ENCODE measurements at regions not wholly inside any gene's neighbourhood (a gene's known extent, or its start where the extent isn't known, plus 50 kb on each side); places are given as distances from the start of the nearest gene placed in this dataset.

DNA sequence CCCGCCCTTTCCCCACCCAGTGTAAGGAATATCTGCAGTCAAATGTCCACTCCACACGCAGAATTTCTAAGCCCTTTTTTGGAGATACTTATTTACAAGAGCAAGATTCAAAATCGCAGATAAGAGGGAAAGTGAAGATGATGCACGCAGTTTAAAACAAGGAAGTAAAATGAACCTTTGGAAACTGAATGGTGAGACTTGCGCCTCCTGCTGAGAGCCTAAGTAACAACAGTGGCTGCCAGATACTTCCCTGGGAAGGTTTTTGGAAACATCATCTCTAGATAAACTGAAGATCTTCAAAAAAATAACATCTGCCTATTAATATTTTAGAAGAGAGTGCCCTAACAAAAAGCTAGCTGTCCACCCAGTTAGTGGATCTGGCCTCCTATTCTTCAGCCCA is 963.1 kb upstream of the FAT3 start:
- FAIRE-seq (no peak), DNase-seq (ENCODE audit: low read depth, low spot score) (no peak)
- CTCF ChIA-PET, result no interaction called here
- dilution Hi-C loops (cut with MboI; ENCODE audit: extremely low pct_ligation_motif_present, low sequenced_read_pairs) (no loop called here), intact Hi-C loops (cut with micrococcal nuclease) (no loop called here)
- Histone ChIP-seq H3K9me3 (replicated peaks; ENCODE audit: control insufficient read depth, insufficient read depth, low read length) (no peaks in the 10 kb centered on the region), H2AFZ (ENCODE audit: low read depth, low read length) (no peak overlapping the region), H3K27ac (ENCODE audit: insufficient read depth, low read depth, low read length) (no peak overlapping the region), H3K79me2 (ENCODE audit: control insufficient read depth, insufficient read depth, low read length) (no peaks in the 10 kb centered on the region), H3K4me2 (ENCODE audit: insufficient read depth, low read length) (no peak overlapping the region), H3K36me3 (ENCODE audit: control insufficient read depth in 2 of 2, extremely low read depth in 1 of 2, insufficient read depth in 2 of 2, low read length in 2 of 2) (no peaks in the 10 kb centered on the region), H4K20me1 (replicated peaks; ENCODE audit: control insufficient read depth, extremely low read depth, insufficient read depth, low read length) (no peaks in the 10 kb centered on the region), H3K4me1 (ENCODE audit: control insufficient read depth, extremely low read depth, insufficient read depth, low read length) (no peaks in the 10 kb centered on the region), H3K9me1 (replicated peaks; ENCODE audit: control insufficient read depth, extremely low read depth, insufficient read depth, low read length) (no peaks in the 10 kb centered on the region), H3K27me3 (ENCODE audit: control insufficient read depth in 2 of 2, insufficient read depth in 2 of 2, low read length in 2 of 2) (no peaks in the 10 kb centered on the region), H3K9ac (replicated peaks; ENCODE audit: extremely low read depth, insufficient read depth, low read length) (no peak overlapping the region), H3K4me3 (replicated peaks in 1 of 3; ENCODE audit: insufficient read depth in 1 of 3, low read depth in 1 of 3, low read length in 3 of 3) (no peak overlapping the region)
- TF ChIP-seq, protein P1, sequence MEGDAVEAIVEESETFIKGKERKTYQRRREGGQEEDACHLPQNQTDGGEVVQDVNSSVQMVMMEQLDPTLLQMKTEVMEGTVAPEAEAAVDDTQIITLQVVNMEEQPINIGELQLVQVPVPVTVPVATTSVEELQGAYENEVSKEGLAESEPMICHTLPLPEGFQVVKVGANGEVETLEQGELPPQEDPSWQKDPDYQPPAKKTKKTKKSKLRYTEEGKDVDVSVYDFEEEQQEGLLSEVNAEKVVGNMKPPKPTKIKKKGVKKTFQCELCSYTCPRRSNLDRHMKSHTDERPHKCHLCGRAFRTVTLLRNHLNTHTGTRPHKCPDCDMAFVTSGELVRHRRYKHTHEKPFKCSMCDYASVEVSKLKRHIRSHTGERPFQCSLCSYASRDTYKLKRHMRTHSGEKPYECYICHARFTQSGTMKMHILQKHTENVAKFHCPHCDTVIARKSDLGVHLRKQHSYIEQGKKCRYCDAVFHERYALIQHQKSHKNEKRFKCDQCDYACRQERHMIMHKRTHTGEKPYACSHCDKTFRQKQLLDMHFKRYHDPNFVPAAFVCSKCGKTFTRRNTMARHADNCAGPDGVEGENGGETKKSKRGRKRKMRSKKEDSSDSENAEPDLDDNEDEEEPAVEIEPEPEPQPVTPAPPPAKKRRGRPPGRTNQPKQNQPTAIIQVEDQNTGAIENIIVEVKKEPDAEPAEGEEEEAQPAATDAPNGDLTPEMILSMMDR (IDR thresholded peaks at IDR 0.05; ENCODE audit: extremely low read depth in 1 of 2, insufficient read depth in 1 of 2, low read depth in 1 of 2, low read length in 2 of 2), result no peak
- no TSS peak for BruUV-seq (replicated peaks)
- POLR2A ChIA-PET, result no interaction called here

DNA sequence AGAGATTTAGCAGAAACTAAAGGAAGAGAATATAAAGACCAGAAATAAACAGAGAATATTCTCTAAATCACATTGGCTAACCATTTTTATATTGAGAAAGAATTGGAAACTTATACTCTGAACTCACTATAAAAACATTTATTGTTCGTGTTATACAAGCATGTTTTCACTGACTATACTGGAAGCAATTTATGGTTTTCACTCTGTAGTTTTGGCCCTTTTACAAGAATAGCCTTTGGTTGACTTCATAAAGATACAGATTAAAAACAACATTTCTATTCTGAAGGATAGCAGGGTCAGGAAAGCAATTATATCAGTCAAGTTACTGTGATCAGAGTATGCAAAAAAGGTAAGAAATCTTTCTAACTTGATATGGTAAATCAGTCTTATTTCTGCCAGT is 965.7 kb upstream of the FAT3 start:
- no peak for TF ChIP-seq JUN (IDR thresholded peaks at IDR 0.05; ENCODE audit: borderline replicate concordance, insufficient read depth, insufficient read length, low read depth)
- TF ChIP-seq, protein P2, sequence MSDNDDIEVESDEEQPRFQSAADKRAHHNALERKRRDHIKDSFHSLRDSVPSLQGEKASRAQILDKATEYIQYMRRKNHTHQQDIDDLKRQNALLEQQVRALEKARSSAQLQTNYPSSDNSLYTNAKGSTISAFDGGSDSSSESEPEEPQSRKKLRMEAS (IDR thresholded peaks at IDR 0.05; ENCODE audit: insufficient read depth, insufficient read length), result no peak
- TF ChIP-seq POLR2AphosphoS5 (IDR thresholded peaks at IDR 0.05; ENCODE audit: insufficient read depth, low read depth, low read length), result no peak
- TF ChIP-seq EZH2 (IDR thresholded peaks at IDR 0.05; ENCODE audit: borderline replicate concordance, low read depth, low read length, severe bottlenecking), result no peak
- TF ChIP-seq FOS (IDR thresholded peaks at IDR 0.05; ENCODE audit: borderline replicate concordance, insufficient read depth, low read length), result no peak
- no peak for TF ChIP-seq GATA2 (IDR thresholded peaks at IDR 0.05; ENCODE audit: insufficient read depth, insufficient read length, low read depth, low read length)
- TF ChIP-seq, protein P1 (IDR thresholded peaks at IDR 0.05; ENCODE audit: extremely low read depth in 1 of 2, insufficient read depth in 1 of 2, low read depth in 1 of 2, low read length in 2 of 2), result no peak
- TF ChIP-seq POLR2A (IDR thresholded peaks at IDR 0.05; ENCODE audit: low read depth, low read length), result no peak
- TF ChIP-seq MYC (IDR thresholded peaks at IDR 0.05; ENCODE audit: low read depth, low read length), result no peak
- dilution Hi-C loops (cut with MboI; ENCODE audit: extremely low pct_ligation_motif_present, low sequenced_read_pairs) (no loop called here), intact Hi-C loops (cut with micrococcal nuclease) (no loop called here)
- no peaks in the 10 kb centered on the region for H4K20me1 ChIP-seq (replicated peaks; ENCODE audit: control insufficient read depth, extremely low read depth, insufficient read depth, low read length)
- BruUV-seq (replicated peaks), result no TSS peak
- no peak overlapping the region for H3K9ac ChIP-seq (replicated peaks; ENCODE audit: extremely low read depth, insufficient read depth, low read length)
- DNase-seq (ENCODE audit: low read depth, low spot score) (no peak), FAIRE-seq (no peak)
- no peaks in the 10 kb centered on the region for H3K9me3 ChIP-seq (replicated peaks; ENCODE audit: control insufficient read depth, insufficient read depth, low read length)
- no peak overlapping the region for H3K27ac ChIP-seq (ENCODE audit: insufficient read depth, low read depth, low read length)
- H3K4me2 ChIP-seq (ENCODE audit: insufficient read depth, low read length), result no peak overlapping the region
- H2AFZ ChIP-seq (ENCODE audit: low read depth, low read length), result no peak overlapping the region
- no peak overlapping the region for H3K4me3 ChIP-seq (replicated peaks in 1 of 3; ENCODE audit: insufficient read depth in 1 of 3, low read depth in 1 of 3, low read length in 3 of 3)
- H3K79me2 ChIP-seq (ENCODE audit: control insufficient read depth, insufficient read depth, low read length), result no peaks in the 10 kb centered on the region
- CTCF ChIA-PET, result interaction anchor here (1.0 kb wide), 1 partner anchor 11 kb away, joined by 3 read pairs; no protein-coding TSS in a partner anchor
- POLR2A ChIA-PET, result no interaction called here
- H3K4me1 ChIP-seq (ENCODE audit: control insufficient read depth, extremely low read depth, insufficient read depth, low read length), result no peaks in the 10 kb centered on the region
- no peaks in the 10 kb centered on the region for H3K27me3 ChIP-seq (ENCODE audit: control insufficient read depth in 2 of 2, insufficient read depth in 2 of 2, low read length in 2 of 2)
- no peaks in the 10 kb centered on the region for H3K36me3 ChIP-seq (ENCODE audit: control insufficient read depth in 2 of 2, extremely low read depth in 1 of 2, insufficient read depth in 2 of 2, low read length in 2 of 2)
- no peaks in the 10 kb centered on the region for H3K9me1 ChIP-seq (replicated peaks; ENCODE audit: control insufficient read depth, extremely low read depth, insufficient read depth, low read length)

All from endothelial cell of umbilical vein (primary cell).